HG03521 (cell line): ENCODE measurements at regions not wholly inside any gene's neighbourhood (a gene's known extent, or its start where the extent isn't known, plus 50 kb on each side); places are given as distances from the start of the nearest gene placed in this dataset.

Experiments
- ATAC-seq: cut with Tn5 transposase; IDR thresholded peaks from one replicate; pipeline ENCODE4 v1.9.1; 2021; ENCODE audit warnings: mild to moderate bottlenecking, moderate library complexity; ENCODE audit not compliant: unreplicated experiment

DNA sequence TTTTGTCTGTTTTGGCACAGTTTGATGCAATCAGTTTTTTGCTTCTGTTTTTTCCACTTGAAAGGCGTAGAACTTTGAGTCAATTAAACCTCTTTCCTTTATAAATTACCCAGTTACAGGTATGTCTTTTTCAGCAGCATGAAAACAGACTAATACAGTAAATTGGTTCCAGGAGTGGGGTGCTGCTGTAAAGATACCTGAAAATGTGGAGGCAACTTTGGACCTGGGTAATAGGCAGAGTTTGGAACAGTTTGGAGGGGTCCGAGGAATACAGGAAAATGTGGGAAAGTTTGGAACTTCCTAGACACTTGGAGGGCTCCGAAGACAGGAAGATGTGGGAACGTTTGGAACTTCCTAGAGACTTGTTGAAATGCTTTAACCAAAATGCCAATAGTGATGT, 2022.2 kb downstream of the MAT2B start:
- ATAC-seq = no peak

DNA sequence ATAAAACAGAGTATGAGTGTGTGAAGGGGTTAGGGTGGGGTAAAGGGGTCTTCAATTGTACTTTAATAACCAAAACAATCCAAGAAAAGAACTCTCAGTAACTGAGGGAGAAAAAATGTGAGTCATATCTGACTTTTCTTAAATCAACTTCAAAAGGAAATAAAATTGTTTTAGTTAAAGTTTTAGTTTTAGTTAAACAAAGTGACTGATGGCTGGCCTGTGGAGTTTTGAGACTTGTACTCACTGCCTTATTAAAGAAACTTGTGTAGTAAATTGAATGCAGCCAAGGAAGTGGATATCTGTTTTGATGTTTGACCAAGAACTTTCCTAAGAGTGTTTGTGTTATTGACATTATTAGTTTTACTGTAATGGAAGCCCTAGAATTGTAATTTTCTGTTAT, 2032.6 kb downstream of the MAT2B start:
- ATAC-seq = no peak

DNA sequence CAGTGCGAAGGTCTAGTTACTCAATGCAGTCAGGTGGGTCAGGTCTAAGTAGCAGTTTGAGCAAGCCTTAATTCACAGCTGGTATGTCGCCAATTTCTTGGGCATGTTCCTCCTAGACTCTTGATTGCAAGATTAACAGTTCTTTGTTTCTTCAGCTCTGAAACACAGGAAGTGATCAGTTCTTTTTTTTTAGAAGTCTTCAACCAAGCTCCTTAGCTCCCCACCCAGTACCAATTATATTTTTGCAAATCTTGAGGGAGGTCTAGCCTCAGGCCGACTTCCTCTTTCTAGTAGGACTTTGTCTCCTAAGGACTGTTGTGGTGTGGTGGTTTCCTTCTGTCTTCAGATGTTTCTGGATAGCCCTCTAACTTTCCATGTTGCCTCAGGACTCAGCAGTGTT, 2054.2 kb downstream of the MAT2B start:
- ATAC-seq = no peak

DNA sequence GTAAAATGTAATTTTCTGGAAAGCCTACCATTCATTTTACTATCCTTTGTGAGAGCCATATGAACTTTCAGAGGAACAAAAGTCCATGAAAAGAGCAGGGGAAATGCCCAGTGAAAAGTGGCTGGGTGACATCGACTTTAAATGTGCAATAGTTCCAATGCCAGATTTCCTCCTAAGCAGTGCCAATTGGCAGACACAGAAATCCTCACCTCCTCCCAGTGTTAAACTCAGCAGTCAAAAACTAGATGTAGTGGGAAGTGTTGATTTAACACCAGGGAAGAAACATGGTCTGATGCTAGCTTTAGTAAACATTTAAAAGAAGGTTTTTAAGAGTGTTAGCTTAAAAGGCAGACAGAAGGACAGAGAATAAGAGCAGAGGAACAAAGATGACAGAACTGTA, 2055.2 kb downstream of the MAT2B start:
- no peak for ATAC-seq

DNA sequence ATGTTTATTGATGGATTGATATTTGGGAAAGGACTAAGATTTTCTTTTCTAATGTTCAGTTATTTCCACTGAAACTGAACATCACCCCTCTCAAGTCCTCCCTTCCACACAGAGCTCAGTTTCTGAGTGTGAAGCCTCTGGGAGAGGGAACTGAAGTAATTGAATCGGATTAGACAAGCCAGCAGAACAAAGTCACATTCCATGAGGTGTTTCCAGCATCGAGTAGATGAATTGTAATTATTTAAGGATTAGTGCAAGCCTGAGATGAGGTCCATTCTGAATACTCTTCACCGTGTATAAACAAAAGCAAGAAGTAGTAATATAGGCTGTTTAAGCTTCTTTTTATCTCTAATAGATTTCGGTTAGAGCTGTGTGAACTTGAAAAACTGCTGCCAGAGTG, 2060.5 kb downstream of the MAT2B start:
- no peak for ATAC-seq

DNA sequence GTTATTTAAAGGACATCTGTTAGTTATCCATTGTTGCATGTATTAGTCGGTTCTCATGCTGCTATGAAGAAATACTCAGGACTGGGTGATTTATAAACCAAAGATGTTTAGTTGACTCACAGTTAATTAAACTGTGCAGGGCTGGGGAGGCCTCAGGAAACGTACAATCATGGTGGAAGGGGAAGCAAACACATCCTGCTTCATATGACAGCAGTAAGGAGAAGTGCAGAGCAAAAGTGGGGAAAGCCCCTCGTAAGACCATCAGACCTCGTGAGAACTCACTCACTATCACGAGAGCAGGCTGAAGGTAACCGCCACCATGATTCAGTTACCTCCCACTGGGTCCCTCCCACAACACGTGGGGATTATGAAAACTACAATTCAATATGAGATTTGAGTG, 2064.1 kb downstream of the MAT2B start:
- no peak for ATAC-seq

DNA sequence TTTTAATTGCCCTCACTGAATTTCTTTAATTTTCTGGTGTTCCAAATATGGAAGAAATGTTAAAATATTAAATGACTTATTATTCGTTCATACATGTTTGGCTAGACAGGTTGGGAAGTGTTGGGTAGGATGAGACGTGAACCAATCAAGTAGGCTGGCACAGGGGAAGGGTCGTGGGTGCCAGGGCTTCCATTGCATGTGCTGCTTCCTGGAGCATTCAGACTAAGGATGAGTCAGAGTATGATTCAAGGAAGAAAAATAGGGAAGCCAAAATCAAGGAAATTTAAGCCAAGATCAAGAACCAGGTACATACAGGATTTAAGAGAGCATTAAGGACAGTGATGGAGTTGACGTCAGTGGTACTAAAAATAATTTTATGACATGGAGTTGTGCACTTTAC, 2068.0 kb downstream of the MAT2B start:
- ATAC-seq = no peak

DNA sequence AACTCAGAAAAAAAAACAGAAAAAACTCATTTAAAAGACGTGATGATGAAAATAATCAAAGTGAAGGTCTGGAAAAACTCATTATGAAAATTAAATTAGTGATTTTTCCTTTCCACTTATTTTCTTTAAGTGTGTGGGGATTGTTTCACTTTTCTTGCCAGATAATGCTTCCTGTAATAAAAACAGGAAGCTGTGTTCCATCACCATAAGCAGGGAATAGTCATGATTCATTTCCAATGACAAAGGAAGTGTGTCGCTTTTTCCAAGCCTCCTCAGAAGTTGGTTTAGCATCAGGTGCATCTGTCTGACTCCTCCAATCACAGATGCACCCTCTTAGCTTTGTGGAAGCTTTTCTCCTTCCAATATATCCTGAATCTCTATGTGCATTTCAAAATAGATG, 2068.7 kb downstream of the MAT2B start:
- no peak for ATAC-seq

DNA sequence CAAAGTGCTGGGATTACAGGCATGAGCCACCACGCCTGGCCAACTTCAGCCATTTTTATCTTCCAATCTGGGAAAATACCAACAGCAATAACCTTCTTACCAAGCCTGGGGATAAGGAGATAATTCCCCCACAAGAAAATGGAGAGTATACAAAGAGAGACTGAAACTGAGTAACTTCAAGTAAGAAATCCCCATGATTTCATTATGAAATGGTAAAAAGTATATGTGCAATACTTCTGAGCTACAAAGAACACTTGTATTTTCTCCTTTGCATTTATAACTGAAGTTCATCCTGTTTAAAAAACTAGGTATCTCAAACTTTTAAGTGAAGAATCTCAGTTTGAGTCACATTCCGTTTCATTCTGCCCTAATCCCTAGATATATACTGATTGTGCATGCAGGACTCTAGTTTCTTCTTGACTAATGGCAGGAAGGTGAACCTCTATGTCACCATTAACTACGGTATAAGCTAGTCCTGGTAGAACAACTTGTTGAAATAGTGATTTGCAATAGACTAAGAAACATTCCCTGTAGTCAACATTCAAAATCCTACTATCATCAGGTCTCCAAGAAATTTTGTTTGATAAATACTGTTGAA, 2071.4 kb downstream of the MAT2B start:
- no peak for ATAC-seq

DNA sequence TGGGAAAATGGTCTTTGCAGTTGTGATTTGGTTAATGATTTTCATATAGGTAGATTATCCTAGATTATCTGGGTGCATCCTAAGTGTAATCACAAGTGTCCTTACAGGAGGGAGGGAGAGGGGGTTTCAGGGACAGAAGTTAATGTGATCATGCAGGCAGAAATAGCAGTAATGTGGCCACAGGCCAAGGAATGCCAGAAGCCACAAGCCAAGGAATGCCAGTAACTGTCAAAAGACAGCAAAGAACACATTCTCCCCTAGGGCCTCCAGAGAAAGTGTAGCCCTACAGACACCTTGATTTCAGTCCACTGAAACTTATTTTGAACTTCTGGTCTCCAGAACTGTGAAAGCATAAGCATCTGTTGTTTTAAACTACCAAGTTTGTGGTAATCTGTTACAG, 2074.5 kb downstream of the MAT2B start:
- no peak for ATAC-seq

DNA sequence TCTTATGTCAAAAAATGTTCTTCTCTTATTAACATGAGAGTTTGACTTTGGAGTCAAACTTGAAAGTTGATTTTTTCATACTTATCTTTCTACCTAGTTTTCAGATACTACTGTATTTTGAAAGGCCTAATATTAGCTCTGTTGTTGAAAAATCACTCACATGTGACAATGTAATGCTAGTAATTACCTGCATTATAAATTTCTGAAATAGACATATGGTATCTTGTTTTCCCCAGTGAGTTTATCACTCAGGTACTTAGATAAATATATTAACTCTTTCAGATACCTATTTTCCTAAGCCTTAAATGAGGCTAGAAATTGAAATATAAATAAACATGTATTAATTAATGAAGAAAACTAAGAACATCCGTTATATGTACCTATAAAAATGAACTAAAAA, 2089.3 kb downstream of the MAT2B start:
- ATAC-seq = no peak

DNA sequence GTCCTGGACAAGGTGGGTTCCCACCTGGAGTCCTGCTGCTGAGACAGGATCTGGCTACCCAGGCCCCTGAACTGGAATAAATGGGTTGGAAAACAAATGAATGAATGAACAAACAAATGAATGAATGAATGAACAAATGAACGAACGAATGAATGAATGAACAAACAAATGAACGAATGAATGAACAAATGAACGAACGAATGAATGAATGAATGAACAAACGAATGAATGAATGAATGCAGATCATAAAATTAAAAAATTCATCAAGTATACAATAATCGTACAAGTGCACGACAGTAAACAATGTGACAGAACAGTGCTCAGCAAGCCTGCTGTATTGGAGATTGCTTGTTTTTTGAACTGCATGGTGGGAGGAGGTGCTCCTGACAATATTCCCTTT, 2097.1 kb downstream of the MAT2B start:
- no peak for ATAC-seq

DNA sequence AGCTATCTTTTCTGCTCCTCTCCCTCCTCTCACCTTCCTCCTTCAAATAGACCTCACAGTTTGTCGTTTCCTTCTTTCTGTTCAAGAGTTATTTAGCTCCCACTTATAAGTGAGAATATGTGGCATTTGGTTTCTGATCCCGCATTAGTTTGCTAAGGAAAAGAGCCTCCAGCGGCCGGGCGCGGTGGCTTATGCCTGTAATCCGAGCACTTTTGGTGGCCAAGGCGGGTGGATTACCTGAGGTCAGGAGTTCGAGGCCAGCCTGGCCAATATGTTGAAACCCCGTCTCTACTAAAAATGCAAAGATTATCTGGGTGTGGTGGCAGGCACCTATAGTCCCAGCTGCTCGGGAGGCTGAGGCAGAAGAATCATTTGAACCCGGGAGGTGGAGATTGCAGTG, 2101.6 kb downstream of the MAT2B start:
- no peak for ATAC-seq

DNA sequence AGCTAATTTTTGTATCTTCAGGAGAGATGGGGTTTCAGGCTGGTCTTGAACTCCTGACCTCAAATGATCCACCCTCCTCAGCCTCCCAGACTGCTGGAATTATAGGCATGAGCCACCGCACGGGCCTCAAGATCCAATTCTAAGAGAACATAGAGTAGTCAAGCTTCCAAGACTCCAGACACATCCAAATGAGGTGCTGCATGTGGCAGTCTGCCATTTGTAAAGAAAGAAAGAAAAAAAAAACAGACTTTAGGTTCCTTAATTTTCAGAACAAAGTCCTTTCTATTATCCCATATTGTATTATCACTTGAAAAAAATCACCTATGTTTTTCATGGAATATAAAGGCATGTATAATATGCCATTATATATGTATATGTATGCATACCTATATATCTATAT, 2104.5 kb downstream of the MAT2B start:
- no peak for ATAC-seq

DNA sequence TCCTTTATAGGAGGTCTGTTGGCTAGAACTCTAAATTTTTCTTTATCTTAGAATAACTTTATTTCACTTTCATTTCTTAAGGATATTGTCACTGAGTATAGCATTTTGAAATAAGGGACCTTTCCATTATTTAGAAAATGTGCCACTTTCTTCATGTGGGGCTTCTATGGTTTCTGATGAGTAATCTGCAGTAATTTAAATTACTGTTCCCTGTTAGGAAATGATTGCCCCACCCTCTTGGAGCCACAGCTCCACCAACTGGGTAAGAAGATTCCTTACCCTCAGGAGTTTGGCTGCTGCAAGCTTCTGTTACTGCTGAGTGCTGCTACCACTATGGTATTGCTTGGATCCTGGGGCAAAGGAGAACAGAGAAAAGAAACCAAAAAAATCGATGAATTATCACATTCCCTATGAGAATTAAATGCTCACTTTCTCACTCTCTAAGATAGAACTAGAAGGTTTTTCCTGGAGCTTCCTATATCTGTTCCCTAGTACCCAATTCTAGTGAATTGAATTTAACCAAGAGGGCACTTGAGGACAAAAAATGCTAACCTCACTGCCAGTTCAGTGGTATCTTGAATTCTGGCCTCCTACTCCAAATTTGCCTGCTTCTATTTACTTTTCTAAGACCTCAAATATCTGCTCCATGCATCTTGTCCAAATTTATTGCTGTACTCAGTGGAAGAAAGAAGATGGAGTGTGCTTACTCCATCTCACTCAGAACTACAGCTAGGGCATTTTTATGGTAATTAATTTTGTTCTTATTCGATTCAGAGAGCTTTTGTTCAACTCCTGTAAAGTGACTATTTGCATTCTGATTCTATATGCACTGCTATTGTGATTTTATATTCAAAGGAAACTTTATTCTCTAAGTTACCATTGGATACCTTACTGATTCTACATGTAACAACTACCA, 2111.3 kb downstream of the MAT2B start:
- ATAC-seq = no peak

DNA sequence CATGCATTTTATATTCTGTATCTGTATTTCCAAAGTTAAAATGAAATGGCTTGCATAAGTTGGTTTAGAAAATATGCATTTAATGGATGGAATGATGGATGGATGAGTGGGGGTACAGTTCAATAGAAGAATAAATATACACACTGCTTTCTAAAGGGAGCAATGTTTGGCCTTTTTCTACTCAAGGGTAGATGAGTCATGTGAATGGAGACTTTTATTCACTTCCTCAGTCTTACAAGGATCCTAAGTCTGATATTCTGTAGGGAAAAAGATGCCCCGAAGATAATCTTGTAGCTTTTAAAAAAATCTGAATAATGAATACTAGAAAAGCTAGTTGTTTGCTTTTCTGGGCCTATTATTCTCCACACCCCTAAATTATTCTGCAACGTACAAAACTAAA, 2112.1 kb downstream of the MAT2B start:
- no peak for ATAC-seq

DNA sequence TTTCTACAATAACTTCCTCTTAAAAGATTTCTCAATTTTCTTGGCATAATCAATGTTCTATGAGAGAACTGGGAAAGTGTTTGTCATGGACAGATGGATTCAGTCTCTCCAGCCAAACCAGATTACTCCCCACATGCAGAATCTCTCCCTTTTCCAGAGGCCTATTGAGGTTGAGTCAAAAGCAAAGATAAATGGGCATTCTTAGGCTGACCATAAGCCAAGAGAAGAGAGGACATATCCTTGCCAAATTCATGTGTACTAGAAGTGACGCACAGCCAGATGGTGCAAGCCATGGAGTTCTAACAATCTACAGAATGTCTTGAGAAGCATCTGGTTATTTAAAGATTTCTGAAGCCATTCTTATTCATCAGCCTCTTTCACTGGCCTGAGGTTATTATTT, 2115.0 kb downstream of the MAT2B start:
- ATAC-seq = no peak

DNA sequence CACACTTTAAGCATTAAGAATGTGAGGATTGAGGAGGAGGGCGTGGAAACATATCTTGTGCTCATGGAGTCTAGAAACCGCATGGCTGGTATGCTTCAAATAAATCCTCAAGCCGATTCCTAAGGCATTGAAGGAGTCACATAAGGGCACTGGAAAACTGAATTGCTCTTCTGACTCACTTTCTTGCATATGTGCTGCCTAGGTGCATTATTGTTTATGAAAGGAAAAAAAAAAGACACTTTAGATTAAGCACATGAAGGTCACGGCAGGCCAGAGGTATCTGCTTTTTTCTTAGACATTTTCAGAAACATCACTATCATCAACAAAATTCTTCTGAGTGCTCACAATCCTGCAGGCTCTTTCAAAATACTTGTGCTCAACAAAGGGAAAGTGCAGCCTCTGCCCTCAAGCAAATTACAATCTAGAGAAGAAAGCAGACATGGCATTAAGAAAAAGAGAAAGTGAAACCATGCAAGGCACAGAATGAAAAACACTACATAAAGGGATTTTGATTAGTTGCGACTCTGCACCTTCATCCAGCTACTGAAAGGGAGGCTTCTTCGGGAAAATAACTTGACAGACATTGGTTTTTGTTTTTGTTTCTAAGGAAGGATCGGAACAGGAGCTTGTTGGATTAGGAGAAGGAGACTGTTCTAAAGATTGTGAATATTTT, 2117.6 kb downstream of the MAT2B start:
- ATAC-seq = no peak

DNA sequence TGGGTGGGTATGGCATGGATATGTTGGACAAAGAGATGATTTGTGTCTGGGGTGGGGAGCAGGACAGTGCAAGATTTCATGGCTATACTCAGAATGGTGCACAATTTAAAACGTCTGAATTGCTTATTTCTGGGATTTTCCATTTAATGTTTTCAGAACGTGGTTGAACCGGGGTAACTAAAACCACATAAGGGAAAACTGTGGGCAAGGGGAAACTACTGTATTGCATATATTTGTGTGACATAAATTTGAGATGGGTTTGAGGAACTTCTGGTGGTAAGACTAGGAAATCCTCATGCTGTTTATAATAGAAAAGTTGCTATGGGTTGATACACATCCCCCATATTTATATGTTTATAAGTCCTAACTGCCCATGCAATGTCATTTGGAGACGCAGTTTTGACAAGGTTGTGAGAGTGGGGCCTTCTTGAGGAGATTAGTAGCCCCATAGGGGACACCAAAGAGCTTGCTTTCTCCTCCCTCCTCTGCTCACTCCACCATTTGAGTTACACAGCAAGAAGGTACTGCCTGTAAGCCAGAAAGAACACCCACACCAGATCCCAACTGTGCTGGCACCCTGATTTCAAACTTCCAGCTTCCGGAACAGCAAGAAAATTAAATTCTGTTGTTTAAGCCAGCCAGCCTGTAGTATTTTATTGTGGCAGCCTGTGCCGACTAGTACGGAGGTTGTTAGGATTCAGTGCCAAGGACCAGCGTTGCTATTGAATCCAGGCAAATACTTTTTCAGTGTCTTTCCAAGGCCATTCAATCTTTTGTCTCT, 2118.9 kb downstream of the MAT2B start:
- ATAC-seq = no peak

DNA sequence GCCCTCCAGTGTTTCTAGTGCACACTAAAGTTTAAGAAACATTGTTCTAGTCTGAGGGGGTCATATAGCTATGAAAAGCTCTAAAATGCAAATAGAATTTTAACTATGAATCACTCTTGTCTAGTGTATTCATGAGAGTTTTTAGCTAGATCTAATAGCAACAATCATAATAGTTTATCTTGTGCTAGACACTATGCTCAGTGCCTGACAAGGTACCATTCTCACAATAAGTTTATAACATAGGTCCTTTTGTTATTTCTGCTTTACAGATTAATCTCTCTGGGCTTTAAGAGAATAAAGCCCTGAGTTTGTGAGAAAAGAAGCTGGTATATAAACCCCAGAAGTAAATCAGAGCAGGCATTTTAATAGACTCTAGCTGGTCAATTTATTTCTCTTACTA, 2120.7 kb downstream of the MAT2B start:
- no peak for ATAC-seq

DNA sequence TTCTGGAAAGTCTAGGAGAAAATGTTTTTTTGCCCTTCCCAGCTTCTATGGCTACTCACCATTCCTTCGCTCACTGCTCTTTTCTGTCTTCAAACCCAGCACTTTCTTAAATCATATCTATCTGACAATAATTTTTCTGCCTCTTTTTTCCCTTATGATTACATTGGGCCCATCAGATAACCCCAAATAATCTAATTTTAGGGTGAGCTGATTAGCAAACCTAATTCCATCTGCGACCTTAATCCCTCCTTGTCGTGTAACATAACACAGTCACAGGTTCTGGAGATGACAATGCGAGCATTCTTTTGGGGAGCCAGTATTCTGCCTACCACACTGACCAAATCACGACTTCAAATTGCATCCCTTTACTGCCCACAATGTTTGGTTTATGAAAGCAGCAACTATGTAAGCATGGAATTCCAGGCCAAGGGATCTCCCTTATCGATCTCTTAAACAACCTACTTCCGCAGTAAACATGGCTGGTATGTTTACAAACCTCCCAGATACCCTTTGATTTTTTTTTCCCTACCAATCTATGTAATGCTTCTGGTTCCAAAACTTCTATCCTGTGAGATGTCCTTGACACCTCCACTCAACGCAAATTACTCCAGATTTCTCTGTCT, 2122.2 kb downstream of the MAT2B start:
- no peak for ATAC-seq
